ENCODE measurements at regions not wholly inside any gene's neighbourhood (a gene's known extent, or its start where the extent isn't known, plus 50 kb on each side); places are given as distances from the start of the nearest gene placed in this dataset.

DNA sequence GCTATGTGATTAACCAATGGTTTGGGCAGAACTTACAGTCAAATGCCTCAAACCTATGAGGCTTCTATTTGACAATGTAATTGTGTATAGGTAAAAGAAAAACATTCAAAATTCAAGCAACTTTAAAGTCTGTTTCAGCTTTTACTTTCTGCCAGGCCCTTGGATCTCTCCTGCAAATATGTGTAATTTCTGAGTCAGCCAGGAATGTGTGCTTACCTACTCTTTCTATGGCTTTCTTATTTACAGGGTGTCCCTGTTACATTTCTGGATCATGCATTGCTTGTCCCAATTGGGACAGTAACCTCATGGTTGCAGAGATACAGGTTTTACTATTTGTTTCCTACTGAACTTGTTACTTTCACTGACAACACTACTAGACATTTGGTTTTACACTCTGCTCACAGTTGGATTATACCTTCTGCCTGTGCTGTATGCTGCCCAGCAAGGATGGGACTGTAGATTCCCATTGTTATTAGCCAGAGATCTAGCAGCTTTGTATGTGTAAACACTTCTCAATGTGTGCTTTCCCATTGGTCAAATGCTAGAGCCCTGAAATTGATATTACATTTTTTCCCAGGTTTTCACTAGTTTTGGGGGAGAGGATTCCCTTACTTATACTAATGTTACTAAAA, 355.3 kb downstream of the ARL4A start:
- intact Hi-C loops (cut with DNase I), result no loop called here
- Histone ChIP-seq H3K4me1 (no peaks in the 10 kb centered on the region), H3K27ac (no peak overlapping the region), H3K36me3 (no peaks in the 10 kb centered on the region), H3K27me3 (no peaks in the 10 kb centered on the region), H3K4me3 (no peak overlapping the region), H3K9me3 (no peaks in the 10 kb centered on the region)
- DNase-seq (no peak), ATAC-seq (no peak)
- TF ChIP-seq, protein P1, sequence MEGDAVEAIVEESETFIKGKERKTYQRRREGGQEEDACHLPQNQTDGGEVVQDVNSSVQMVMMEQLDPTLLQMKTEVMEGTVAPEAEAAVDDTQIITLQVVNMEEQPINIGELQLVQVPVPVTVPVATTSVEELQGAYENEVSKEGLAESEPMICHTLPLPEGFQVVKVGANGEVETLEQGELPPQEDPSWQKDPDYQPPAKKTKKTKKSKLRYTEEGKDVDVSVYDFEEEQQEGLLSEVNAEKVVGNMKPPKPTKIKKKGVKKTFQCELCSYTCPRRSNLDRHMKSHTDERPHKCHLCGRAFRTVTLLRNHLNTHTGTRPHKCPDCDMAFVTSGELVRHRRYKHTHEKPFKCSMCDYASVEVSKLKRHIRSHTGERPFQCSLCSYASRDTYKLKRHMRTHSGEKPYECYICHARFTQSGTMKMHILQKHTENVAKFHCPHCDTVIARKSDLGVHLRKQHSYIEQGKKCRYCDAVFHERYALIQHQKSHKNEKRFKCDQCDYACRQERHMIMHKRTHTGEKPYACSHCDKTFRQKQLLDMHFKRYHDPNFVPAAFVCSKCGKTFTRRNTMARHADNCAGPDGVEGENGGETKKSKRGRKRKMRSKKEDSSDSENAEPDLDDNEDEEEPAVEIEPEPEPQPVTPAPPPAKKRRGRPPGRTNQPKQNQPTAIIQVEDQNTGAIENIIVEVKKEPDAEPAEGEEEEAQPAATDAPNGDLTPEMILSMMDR (IDR thresholded peaks at IDR 0.05), result no peak

DNA sequence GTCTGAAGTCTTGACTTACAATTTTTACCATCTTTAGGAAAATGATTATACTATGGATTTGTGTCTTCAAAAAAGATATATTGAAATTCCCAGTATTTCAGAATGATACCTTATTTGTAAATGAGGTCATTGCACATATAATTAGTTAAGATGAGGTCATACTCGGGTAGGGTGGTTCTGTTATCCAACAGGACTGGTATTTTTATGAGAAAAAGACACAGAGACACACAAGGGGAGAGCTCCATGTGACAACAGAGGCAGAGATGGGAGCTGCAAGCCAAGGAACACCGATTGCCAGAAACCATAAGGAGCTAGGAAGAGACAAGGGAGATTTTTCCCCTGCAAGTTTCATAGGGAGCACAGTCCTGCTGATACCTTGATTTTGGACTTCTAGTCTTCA, 356.9 kb downstream of the ARL4A start:
- H3K4me1 ChIP-seq, result no peaks in the 10 kb centered on the region
- intact Hi-C loops (cut with DNase I), result no loop called here
- DNase-seq, result no peak
- H3K36me3 ChIP-seq, result no peaks in the 10 kb centered on the region
- no peak overlapping the region for H3K4me3 ChIP-seq
- TF ChIP-seq, protein P1 (IDR thresholded peaks at IDR 0.05), result no peak
- H3K9me3 ChIP-seq, result no peaks in the 10 kb centered on the region
- ATAC-seq, result no peak
- H3K27me3 ChIP-seq, result no peaks in the 10 kb centered on the region
- no peak overlapping the region for H3K27ac ChIP-seq

DNA sequence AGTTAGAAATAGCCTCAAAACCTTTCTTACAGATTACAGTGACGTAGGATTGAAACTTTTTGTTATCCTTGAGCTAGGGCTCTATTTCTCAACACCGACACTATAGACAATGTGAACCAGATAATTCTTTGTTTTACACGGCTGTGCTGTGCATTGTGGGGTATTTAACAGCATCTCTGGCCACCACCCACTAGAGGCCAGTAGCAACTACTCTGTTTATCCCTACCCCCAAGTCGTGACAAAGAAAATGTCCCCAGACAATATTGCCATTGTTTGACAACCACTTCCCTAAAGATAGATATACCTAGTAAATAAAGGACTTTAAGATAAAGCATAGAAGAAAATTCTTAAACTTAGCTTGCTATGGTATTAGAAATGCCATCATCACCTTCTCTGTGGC, 359.6 kb downstream of the ARL4A start:
- H3K4me3 ChIP-seq, result no peak overlapping the region
- H3K9me3 ChIP-seq, result no peaks in the 10 kb centered on the region
- TF ChIP-seq, protein P1 (IDR thresholded peaks at IDR 0.05), result no peak
- no peak overlapping the region for H3K27ac ChIP-seq
- no peak for DNase-seq
- H3K4me1 ChIP-seq, result no peaks in the 10 kb centered on the region
- no peaks in the 10 kb centered on the region for H3K36me3 ChIP-seq
- intact Hi-C loops (cut with DNase I), result no loop called here
- H3K27me3 ChIP-seq, result no peaks in the 10 kb centered on the region
- no peak for ATAC-seq

DNA sequence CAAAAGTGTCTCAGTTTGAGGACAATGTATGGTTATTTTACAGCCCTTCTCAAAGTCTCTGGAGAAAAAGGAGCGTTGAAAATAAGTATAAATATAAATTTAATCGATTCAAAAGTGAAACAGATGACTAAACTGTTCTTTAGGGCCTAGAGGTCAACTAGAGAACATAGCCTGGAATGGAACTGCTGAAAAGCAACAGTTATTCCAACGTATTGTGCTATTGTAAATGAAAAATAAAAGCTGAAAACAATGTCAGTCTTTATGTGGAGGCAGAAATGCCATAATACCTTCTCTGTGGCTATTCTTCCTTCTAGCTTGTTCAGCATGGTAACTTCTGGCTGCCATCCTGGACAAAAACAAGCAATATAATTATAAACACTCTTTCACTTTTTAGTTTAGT, 362.5 kb downstream of the ARL4A start:
- TF ChIP-seq, protein P1 (IDR thresholded peaks at IDR 0.05), result no peak
- intact Hi-C loops (cut with DNase I), result no loop called here
- H3K4me3 ChIP-seq, result no peak overlapping the region
- no peak for DNase-seq
- H3K27ac ChIP-seq, result no peak overlapping the region
- H3K4me1 ChIP-seq, result no peaks in the 10 kb centered on the region
- H3K36me3 ChIP-seq, result no peaks in the 10 kb centered on the region
- H3K9me3 ChIP-seq, result no peaks in the 10 kb centered on the region
- ATAC-seq, result no peak
- no peaks in the 10 kb centered on the region for H3K27me3 ChIP-seq

DNA sequence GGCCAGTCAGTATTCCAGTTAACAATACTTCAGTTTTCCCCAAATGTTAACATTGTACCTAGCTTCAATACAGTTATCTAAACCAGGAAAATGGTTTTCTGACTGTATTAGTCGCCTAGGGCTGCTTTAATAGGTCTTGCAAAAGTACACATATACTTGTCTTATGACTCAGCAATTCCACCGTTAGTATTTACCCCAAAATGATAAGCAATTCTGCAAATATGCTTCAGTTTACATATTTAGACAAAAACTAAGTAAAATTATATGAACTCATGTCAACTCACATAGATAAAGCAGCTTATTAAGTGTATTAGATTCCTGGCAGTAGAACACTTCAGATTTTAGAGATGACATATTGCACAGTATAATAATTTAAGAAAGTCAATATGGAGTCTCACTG, 363.3 kb downstream of the ARL4A start:
- Histone ChIP-seq H3K9me3 (no peaks in the 10 kb centered on the region), H3K27ac (no peak overlapping the region), H3K36me3 (no peaks in the 10 kb centered on the region), H3K4me1 (no peaks in the 10 kb centered on the region), H3K4me3 (no peak overlapping the region), H3K27me3 (no peaks in the 10 kb centered on the region)
- intact Hi-C loops (cut with DNase I), result no loop called here
- TF ChIP-seq, protein P1 (IDR thresholded peaks at IDR 0.05), result no peak
- DNase-seq, result no peak
- ATAC-seq, result no peak

Measured in upper lobe of right lung (tissue), 1 donor.